ENCODE measurements at regions not wholly inside any gene's neighbourhood (a gene's known extent, or its start where the extent isn't known, plus 50 kb on each side); places are given as distances from the start of the nearest gene placed in this dataset.

DNA sequence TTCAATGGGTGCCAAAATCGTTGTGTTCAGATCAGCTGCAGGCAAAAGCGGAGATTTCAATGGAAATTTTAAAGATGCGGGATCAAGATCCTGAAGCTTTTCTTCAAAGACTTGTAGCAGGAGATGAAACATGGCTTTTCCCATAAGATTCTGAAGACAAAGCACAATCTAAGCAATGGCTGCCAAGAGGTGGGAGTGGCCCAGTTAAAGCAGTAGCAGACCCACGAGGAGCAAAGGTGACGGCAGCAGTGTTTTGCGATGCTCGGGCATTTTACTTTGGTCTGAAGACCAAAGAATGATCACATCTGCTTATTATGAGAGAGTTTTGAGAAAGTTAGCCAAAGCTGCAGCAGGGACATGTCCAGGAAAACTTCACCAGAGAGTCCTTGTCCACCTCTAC is 222.9 kb downstream of the DSC3 start:
- Histone ChIP-seq H3K27ac (ENCODE audit: extremely low read depth, low read depth, low read length) (no peak overlapping the region), H3K9me3 (ENCODE audit: control insufficient read depth, insufficient read depth, low read depth, low read length) (no peaks in the 10 kb centered on the region)
- POLR2A ChIA-PET, result interaction anchor here (0.6 kb wide), 1 partner anchor 149 kb away, joined by 3 read pairs; no protein-coding TSS in a partner anchor

DNA sequence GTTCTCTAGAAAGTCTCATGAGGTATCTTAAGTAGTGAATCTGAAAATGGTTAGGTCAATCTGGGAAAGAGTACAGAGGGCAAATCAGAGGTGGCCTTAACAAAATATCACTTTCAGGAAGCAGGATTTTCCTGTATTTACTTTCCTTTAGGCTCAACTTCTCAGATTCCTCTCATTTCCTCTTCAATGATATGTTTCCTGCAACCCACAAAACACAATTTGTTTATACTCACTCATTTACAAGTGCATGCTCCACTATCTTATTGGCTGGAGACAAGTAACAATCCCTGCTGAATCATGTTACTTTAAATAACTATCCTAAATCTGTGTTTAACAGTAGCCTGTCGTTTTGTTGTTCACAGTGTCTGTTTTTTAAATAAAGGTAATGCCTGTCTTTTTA is 228.1 kb downstream of the DSC3 start:
- Histone ChIP-seq H3K4me3 (ENCODE audit: low read depth, low read length) (no peak overlapping the region), H3K4me1 (ENCODE audit: control insufficient read depth, insufficient read depth, low read length) (peaks cover 3% of the 10 kb centered on the region; the same call in 1 of the 2 replicates), H3K9me3 (ENCODE audit: control insufficient read depth, insufficient read depth, low read depth, low read length) (no peaks in the 10 kb centered on the region), H3K27ac (ENCODE audit: extremely low read depth, low read depth, low read length) (no peak overlapping the region), H3K36me3 (ENCODE audit: control insufficient read depth in 2 of 2, insufficient read depth in 1 of 2, low read length in 2 of 2) (no peaks in the 10 kb centered on the region)
- TF ChIP-seq ZNF560 (tag by site-specific recombination; IDR thresholded peaks at IDR 0.05; ENCODE audit: borderline replicate concordance) (no peak), ZNF157 (tag by site-specific recombination; IDR thresholded peaks at IDR 0.05) (no peak), ZNF16 (tag by site-specific recombination; IDR thresholded peaks at IDR 0.05; ENCODE audit: low read depth) (no peak), ZNF184 (tag by site-specific recombination; IDR thresholded peaks at IDR 0.05) (no peak), GLIS1 (tag by site-specific recombination; IDR thresholded peaks at IDR 0.05) (no peak), ZNF776 (tag by site-specific recombination; IDR thresholded peaks at IDR 0.05; ENCODE audit: borderline replicate concordance) (no peak), ZNF701 (tag by site-specific recombination; IDR thresholded peaks at IDR 0.05) (no peak), ZNF175 (tag by site-specific recombination; IDR thresholded peaks at IDR 0.05) (no peak), ZNF473 (tag by site-specific recombination; IDR thresholded peaks at IDR 0.05) (no peak), ZNF521 (tag by site-specific recombination; IDR thresholded peaks at IDR 0.05) (no peak), ZNF571 (tag by site-specific recombination; IDR thresholded peaks at IDR 0.05) (no peak), ZNF132 (tag by site-specific recombination; IDR thresholded peaks at IDR 0.05; ENCODE audit: borderline replicate concordance) (no peak), ZSCAN30 (tag by site-specific recombination; IDR thresholded peaks at IDR 0.05) (no peak), ZNF433 (tag by site-specific recombination; IDR thresholded peaks at IDR 0.05; ENCODE audit: low read depth) (no peak), ZNF133 (tag by site-specific recombination; IDR thresholded peaks at IDR 0.05) (no peak), ZNF837 (tag by site-specific recombination; IDR thresholded peaks at IDR 0.05) (no peak)
- TF ChIP-seq, protein P1, sequence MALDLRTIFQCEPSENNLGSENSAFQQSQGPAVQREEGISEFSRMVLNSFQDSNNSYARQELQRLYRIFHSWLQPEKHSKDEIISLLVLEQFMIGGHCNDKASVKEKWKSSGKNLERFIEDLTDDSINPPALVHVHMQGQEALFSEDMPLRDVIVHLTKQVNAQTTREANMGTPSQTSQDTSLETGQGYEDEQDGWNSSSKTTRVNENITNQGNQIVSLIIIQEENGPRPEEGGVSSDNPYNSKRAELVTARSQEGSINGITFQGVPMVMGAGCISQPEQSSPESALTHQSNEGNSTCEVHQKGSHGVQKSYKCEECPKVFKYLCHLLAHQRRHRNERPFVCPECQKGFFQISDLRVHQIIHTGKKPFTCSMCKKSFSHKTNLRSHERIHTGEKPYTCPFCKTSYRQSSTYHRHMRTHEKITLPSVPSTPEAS (tag by site-specific recombination; IDR thresholded peaks at IDR 0.05), result no peak
- ChIA-PET POLR2A (no interaction called here), CTCF (no interaction called here)

More for the DNA sequence above, 222.9 kb downstream of the DSC3 start:
- Histone ChIP-seq H3K36me3 (ENCODE audit: control insufficient read depth in 2 of 2, insufficient read depth in 1 of 2, low read length in 2 of 2) (no peaks in the 10 kb centered on the region), H3K4me1 (ENCODE audit: control insufficient read depth, insufficient read depth, low read length) (no peaks in the 10 kb centered on the region), H3K4me3 (ENCODE audit: low read depth, low read length) (no peak overlapping the region)
- CTCF ChIA-PET, result no interaction called here
- TF ChIP-seq KLF7 (tag by site-specific recombination; IDR thresholded peaks at IDR 0.05; ENCODE audit: borderline replicate concordance), result no peak
- TF ChIP-seq, protein P2, sequence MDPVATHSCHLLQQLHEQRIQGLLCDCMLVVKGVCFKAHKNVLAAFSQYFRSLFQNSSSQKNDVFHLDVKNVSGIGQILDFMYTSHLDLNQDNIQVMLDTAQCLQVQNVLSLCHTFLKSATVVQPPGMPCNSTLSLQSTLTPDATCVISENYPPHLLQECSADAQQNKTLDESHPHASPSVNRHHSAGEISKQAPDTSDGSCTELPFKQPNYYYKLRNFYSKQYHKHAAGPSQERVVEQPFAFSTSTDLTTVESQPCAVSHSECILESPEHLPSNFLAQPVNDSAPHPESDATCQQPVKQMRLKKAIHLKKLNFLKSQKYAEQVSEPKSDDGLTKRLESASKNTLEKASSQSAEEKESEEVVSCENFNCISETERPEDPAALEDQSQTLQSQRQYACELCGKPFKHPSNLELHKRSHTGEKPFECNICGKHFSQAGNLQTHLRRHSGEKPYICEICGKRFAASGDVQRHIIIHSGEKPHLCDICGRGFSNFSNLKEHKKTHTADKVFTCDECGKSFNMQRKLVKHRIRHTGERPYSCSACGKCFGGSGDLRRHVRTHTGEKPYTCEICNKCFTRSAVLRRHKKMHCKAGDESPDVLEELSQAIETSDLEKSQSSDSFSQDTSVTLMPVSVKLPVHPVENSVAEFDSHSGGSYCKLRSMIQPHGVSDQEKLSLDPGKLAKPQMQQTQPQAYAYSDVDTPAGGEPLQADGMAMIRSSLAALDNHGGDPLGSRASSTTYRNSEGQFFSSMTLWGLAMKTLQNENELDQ (tag by site-specific recombination; IDR thresholded peaks at IDR 0.05; ENCODE audit: low read depth), result no peak
- TF ChIP-seq TRIM28 (IDR thresholded peaks at IDR 0.05; ENCODE audit: borderline replicate concordance, low read length), result no peak
- TF ChIP-seq KLF16 (tag by site-specific recombination; IDR thresholded peaks at IDR 0.05), result no peak
- no peak for TF ChIP-seq HOXA7 (CRISPR knock-in tag; IDR thresholded peaks at IDR 0.05; ENCODE audit: borderline replicate concordance)
- no peak for TF ChIP-seq ZNF10 (tag by site-specific recombination; IDR thresholded peaks at IDR 0.05)
- TF ChIP-seq ZNF777 (tag by site-specific recombination; IDR thresholded peaks at IDR 0.05; ENCODE audit: borderline replicate concordance), result no peak
- no peak for TF ChIP-seq ZNF114 (tag by site-specific recombination; IDR thresholded peaks at IDR 0.05)
- TF ChIP-seq ZNF169 (tag by site-specific recombination; IDR thresholded peaks at IDR 0.05), result no peak
- TF ChIP-seq, protein P3, sequence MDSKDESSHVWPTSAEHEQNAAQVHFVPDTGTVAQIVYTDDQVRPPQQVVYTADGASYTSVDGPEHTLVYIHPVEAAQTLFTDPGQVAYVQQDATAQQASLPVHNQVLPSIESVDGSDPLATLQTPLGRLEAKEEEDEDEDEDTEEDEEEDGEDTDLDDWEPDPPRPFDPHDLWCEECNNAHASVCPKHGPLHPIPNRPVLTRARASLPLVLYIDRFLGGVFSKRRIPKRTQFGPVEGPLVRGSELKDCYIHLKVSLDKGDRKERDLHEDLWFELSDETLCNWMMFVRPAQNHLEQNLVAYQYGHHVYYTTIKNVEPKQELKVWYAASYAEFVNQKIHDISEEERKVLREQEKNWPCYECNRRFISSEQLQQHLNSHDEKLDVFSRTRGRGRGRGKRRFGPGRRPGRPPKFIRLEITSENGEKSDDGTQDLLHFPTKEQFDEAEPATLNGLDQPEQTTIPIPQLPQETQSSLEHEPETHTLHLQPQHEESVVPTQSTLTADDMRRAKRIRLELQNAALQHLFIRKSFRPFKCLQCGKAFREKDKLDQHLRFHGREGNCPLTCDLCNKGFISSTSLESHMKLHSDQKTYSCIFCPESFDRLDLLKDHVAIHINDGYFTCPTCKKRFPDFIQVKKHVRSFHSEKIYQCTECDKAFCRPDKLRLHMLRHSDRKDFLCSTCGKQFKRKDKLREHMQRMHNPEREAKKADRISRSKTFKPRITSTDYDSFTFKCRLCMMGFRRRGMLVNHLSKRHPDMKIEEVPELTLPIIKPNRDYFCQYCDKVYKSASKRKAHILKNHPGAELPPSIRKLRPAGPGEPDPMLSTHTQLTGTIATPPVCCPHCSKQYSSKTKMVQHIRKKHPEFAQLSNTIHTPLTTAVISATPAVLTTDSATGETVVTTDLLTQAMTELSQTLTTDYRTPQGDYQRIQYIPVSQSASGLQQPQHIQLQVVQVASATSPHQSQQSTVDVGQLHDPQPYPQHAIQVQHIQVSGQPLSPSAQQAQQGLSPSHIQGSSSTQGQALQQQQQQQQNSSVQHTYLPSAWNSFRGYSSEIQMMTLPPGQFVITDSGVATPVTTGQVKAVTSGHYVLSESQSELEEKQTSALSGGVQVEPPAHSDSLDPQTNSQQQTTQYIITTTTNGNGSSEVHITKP (tag by site-specific recombination; IDR thresholded peaks at IDR 0.05), result no peak
- TF ChIP-seq, protein P4, sequence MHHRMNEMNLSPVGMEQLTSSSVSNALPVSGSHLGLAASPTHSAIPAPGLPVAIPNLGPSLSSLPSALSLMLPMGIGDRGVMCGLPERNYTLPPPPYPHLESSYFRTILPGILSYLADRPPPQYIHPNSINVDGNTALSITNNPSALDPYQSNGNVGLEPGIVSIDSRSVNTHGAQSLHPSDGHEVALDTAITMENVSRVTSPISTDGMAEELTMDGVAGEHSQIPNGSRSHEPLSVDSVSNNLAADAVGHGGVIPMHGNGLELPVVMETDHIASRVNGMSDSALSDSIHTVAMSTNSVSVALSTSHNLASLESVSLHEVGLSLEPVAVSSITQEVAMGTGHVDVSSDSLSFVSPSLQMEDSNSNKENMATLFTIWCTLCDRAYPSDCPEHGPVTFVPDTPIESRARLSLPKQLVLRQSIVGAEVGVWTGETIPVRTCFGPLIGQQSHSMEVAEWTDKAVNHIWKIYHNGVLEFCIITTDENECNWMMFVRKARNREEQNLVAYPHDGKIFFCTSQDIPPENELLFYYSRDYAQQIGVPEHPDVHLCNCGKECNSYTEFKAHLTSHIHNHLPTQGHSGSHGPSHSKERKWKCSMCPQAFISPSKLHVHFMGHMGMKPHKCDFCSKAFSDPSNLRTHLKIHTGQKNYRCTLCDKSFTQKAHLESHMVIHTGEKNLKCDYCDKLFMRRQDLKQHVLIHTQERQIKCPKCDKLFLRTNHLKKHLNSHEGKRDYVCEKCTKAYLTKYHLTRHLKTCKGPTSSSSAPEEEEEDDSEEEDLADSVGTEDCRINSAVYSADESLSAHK (tag by site-specific recombination; IDR thresholded peaks at IDR 0.05), result no peak
- no peak for TF ChIP-seq IKZF3 (tag by site-specific recombination; IDR thresholded peaks at IDR 0.05)
- no peak for TF ChIP-seq ZNF146 (tag by site-specific recombination; IDR thresholded peaks at IDR 0.05)
- TF ChIP-seq ZNF350 (tag by site-specific recombination; IDR thresholded peaks at IDR 0.05), result no peak
